ENCODE measurements at regions not wholly inside any gene's neighbourhood (a gene's known extent, or its start where the extent isn't known, plus 50 kb on each side); places are given as distances from the start of the nearest gene placed in this dataset.
"Not testable (repeated sequence)": the region's sequence is repeated elsewhere in the genome, so short reads cannot be mapped to it uniquely, and the experiment has no call there.

- no peak for DNase-seq (ENCODE audit: low spot score)
Measured at GRCh38 chr14:35988550-35988949, 162.4 kb downstream of the BRMS1L start.

GRCh38 chr14:35987731-35988130 is 161.6 kb downstream of the BRMS1L start:
- DNase-seq (ENCODE audit: low spot score) = no peak

- DNase-seq (ENCODE audit: low spot score) = no peak
Measured at GRCh38 chr14:35986219-35986573, 160.1 kb downstream of the BRMS1L start.

GRCh38 chr14:35985474-35986218 is 159.5 kb downstream of the BRMS1L start:
- DNase-seq (ENCODE audit: low spot score) = no peak

- no peak for DNase-seq (ENCODE audit: low spot score)
Measured at GRCh38 chr14:35979531-35979930, 153.4 kb downstream of the BRMS1L start.

GRCh38 chr14:35978561-35978960 is 152.4 kb downstream of the BRMS1L start:
- no peak for DNase-seq (ENCODE audit: low spot score)

GRCh38 chr14:35975814-35976213 is 149.7 kb downstream of the BRMS1L start:
- DNase-seq (ENCODE audit: low spot score) = no peak

- DNase-seq (ENCODE audit: low spot score) = no peak
Measured at GRCh38 chr14:35973770-35974169, 147.6 kb downstream of the BRMS1L start.

GRCh38 chr14:35971965-35972630 is 146.0 kb downstream of the BRMS1L start:
- DNase-seq (ENCODE audit: low spot score) = no peak

GRCh38 chr14:35969310-35969709 is 143.2 kb downstream of the BRMS1L start:
- no peak for DNase-seq (ENCODE audit: low spot score)

GRCh38 chr14:35965400-35965799 is 139.3 kb downstream of the BRMS1L start:
- DNase-seq (ENCODE audit: low spot score) = no peak

GRCh38 chr14:35964697-35965286 is 138.7 kb downstream of the BRMS1L start:
- DNase-seq (ENCODE audit: low spot score) = no peak

GRCh38 chr14:35963209-35963608 is 137.1 kb downstream of the BRMS1L start:
- DNase-seq (ENCODE audit: low spot score) = no peak

GRCh38 chr14:35961697-35962274 is 135.6 kb downstream of the BRMS1L start:
- no peak for DNase-seq (ENCODE audit: low spot score)

- no peak for DNase-seq (ENCODE audit: low spot score)
Measured at GRCh38 chr14:35959835-35960234, 133.7 kb downstream of the BRMS1L start.

- no peak for DNase-seq (ENCODE audit: low spot score)
Measured at GRCh38 chr14:35958499-35958898, 132.4 kb downstream of the BRMS1L start.

- no peak for DNase-seq (ENCODE audit: low spot score)
Measured at GRCh38 chr14:35956376-35957085, 130.4 kb downstream of the BRMS1L start.

GRCh38 chr14:35952584-35952983 is 126.4 kb downstream of the BRMS1L start:
- DNase-seq (ENCODE audit: low spot score) = no peak

- DNase-seq (ENCODE audit: low spot score) = no peak
Measured at GRCh38 chr14:35949920-35950513, 123.9 kb downstream of the BRMS1L start.

- DNase-seq (ENCODE audit: low spot score) = not testable (repeated sequence)
Measured at GRCh38 chr14:35947983-35948382, 121.8 kb downstream of the BRMS1L start.

GRCh38 chr14:35944847-35945246 is 118.7 kb downstream of the BRMS1L start:
- no peak for DNase-seq (ENCODE audit: low spot score)

- DNase-seq (ENCODE audit: low spot score) = no peak
Measured at GRCh38 chr14:35940291-35940690, 114.2 kb downstream of the BRMS1L start.

Measured in CD4-positive, alpha-beta T cell treated with Interleukin-15 for 4 hours (primary cell).